ENCODE measurements at regions not wholly inside any gene's neighbourhood (a gene's known extent, or its start where the extent isn't known, plus 50 kb on each side); places are given as distances from the start of the nearest gene placed in this dataset.
"Not testable (repeated sequence)": the region's sequence is repeated elsewhere in the genome, so short reads cannot be mapped to it uniquely, and the experiment has no call there.

DNA sequence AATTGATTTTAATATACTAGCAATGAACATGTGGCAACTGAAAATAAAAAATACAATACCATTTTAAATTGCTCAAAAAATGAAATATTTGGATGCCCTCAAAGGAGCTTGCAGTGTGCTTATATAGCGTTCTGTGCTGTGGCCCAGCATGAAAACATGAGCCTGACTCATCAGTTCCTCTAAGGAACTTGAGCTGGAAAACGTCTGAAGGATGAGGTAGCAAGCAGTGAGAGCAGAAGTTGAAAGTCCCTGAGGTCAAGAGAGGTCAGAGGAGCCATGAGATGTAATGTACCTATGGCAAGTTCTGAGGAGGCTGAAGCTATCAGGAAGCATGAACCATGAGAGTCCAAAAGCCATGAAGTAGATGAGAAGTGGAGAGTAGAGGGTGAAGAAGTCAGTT, 59.7 kb downstream of the HMGB3 start:
- DNase-seq (ENCODE audit: low spot score) = no peak

DNA sequence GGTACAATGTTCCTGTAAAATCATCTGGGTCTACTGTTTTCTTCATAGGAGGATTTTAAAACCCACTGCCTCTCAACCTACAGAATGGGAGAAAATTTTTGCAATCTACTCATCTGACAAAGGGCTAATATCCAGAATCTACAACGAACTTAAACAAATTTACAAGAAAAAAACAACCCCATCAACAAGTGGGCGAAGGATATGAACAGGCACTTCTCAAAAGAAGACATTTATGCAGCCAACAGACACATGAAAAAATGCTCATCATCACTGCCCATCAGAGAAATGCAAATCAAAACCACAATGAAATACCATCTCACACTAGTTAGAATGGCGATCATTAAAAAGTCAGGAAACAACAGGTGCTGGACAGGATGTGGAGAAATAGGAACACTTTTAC, 83.2 kb downstream of the HMGB3 start:
- not testable (repeated sequence) for DNase-seq (ENCODE audit: low spot score)

GRCh38 chrX:151073767-151074166, 90.6 kb downstream of the HMGB3 start:
- DNase-seq (ENCODE audit: low spot score) = no peak

GRCh38 chrX:151081016-151081415, 95.4 kb upstream of the GPR50 start:
- DNase-seq (ENCODE audit: low spot score) = no peak

GRCh38 chrX:151082077-151082948, 94.1 kb upstream of the GPR50 start:
- DNase-seq (ENCODE audit: low spot score) = peak; percentile 20

GRCh38 chrX:151084454-151084853, 91.9 kb upstream of the GPR50 start:
- DNase-seq (ENCODE audit: low spot score) = no peak

DNA sequence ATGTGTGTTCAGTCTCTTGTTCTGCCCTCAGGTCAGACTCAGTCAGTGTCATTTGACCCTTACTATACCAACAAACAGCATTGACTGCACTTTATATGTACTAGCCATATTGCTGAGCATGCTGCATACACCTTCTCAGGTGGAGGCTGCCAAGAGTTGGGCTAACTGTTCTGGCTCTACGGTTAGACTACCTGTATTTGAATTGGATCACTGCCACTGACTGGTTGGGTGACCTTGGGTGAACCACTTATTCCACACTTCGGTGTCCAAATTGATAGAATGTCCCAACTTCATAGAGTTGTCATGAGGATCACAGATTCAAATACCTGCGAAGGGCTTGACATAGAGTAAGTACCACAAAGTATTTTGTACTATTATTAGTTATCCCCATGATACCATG, 91.2 kb upstream of the GPR50 start:
- no peak for DNase-seq (ENCODE audit: low spot score)

DNA sequence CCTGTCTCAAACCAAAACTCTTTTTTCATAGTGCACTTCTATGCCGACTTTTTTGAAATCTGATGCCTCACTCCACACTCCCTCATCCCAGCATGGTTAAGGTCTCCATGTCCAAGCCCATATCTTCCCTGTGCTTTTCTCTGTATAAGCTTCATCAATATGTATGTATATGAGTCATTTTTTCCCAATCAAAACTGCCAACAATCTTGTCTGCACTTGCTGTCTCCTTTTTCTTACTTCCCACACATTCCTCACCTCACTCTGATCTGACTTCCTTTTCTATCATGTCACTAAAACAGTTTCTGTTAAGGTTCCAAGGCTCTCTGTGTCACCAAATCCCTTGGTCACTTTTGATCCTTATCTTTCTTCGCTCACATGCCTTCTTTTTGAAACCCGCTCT, 88.2 kb upstream of the GPR50 start:
- no peak for DNase-seq (ENCODE audit: low spot score)

DNA sequence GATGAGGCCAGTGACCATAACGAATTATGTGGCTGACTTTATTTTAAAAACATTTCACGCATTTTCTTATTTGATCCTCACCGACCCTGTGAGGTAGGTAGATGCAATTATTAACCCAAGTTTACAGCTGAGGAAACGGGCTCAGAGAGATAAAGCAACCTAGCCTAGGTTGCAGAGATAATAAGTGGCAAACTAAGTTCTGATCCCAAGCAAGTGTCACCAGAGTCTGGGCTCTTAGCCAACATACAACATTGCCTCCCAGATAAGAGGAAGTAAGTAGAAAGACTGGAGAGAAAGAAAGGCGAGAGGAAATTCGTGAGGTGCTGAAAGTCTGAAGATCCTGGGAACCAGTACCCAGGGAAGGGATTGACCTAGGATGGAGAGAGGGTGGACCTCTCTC, 77.4 kb upstream of the GPR50 start:
- DNase-seq (ENCODE audit: low spot score) = no peak

GRCh38 chrX:151100799-151101198, 75.6 kb upstream of the GPR50 start:
- DNase-seq (ENCODE audit: low spot score) = no peak

GRCh38 chrX:151113200-151113599, 63.2 kb upstream of the GPR50 start:
- not testable (repeated sequence) for DNase-seq (ENCODE audit: low spot score)
